ENCODE measurements at regions not wholly inside any gene's neighbourhood (a gene's known extent, or its start where the extent isn't known, plus 50 kb on each side); places are given as distances from the start of the nearest gene placed in this dataset.

DNA sequence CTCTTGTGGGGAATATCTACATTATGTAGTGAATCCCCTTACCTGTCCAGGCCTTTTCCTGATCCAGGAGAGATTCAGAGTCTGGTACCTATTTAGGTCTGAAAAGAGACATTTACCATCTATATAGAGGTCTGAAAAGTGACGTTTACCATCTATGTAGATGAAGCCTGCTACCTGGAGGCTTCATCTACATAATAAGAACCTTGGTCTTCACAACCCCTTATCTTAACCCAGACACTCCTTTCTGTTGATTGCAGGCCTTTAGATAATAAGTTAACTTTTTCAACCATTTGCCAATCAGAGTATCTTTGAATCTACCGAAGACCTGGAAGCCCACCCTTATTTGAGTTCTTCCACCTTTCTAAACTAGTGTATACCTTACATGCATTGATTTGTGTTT, 113.0 kb upstream of the DMRT1 start:
- TF ChIP-seq CTCF (conservative IDR thresholded peaks at IDR 0.05; ENCODE audit: low read depth in 2 of 2) (no peak), EZH2 (IDR thresholded peaks at IDR 0.05; ENCODE audit: low read depth, unreplicated experiment) (no peak), ZNF331 (CRISPR knock-in tag; IDR thresholded peaks at IDR 0.05; ENCODE audit: low read depth) (no peak), REST (IDR thresholded peaks at IDR 0.05; ENCODE audit: unreplicated experiment) (no peak)

Data from GM23338 (cell line).